CD4-positive, alpha-beta T cell (primary cell): ENCODE measurements at regions not wholly inside any gene's neighbourhood (a gene's known extent, or its start where the extent isn't known, plus 50 kb on each side); places are given as distances from the start of the nearest gene placed in this dataset.

Experiments
- ATAC-seq: fragments of 200-7000 bp; cut with Tn5 transposase; one replicate; pipeline ENCODE4 v1.10.0; 2022; ENCODE audit warnings: mild to moderate bottlenecking; ENCODE audit not compliant: poor library complexity
- CTCF ChIA-PET: fragments of 350-600 bp; sonication (Branson Sonifier 250); formaldehyde crosslinking; loops from one replicate; lab custom pipeline; 2021; ENCODE audit warnings: antibody characterized with exemption, inconsistent platforms; lab: Charles Lee
- POLR2A ChIA-PET: fragments of 350-600 bp; sonication (Branson Sonifier 250); formaldehyde crosslinking; loops from one replicate; lab custom pipeline; 2021; ENCODE audit warnings: antibody characterized with exemption, inconsistent platforms; lab: Charles Lee
- DNase-seq, 14 experiments: peaks; one replicate each; pipeline ENCODE4 v3.0.0-alpha.2; 2013 to 2020; ENCODE audit warnings: mixed read lengths in 2 of 14
- H3K27ac ChIP-seq, 2 donors: one replicate each; pipeline versions ENCODE4 v1.5.1 to v1.7.0; 2013; ENCODE audit warnings: low read length in 2 of 2, low read depth in 1 of 2, mild to moderate bottlenecking in 1 of 2
- H3K27me3 ChIP-seq, 2 experiments: 1 replicate in 1 of 2; 2 replicates in 1 of 2; pipeline versions ENCODE4 v1.6.1 to v1.7.0; 2013; ENCODE audit warnings: low read length in 2 of 2, control low read depth in 1 of 2, mild to moderate bottlenecking in 1 of 2, moderate library complexity in 1 of 2; ENCODE audit not compliant: insufficient read depth in 2 of 2, control insufficient read depth in 1 of 2
- H3K36me3 ChIP-seq: one replicate; pipeline ENCODE4 v1.6.1; 2013; ENCODE audit warnings: low read length, control low read depth; ENCODE audit not compliant: insufficient read depth
- H3K4me1 ChIP-seq: one replicate; pipeline ENCODE4 v1.6.1; 2013; ENCODE audit warnings: low read length, control low read depth; ENCODE audit not compliant: insufficient read depth
- H3K4me3 ChIP-seq: one replicate; pipeline ENCODE4 v1.5.1; 2013; ENCODE audit warnings: mild to moderate bottlenecking, low read length, moderate library complexity
- H3K9me3 ChIP-seq, 2 experiments: 1 replicate in 1 of 2; 2 replicates in 1 of 2; pipeline versions ENCODE4 v1.6.1 to v1.7.0; 2013; ENCODE audit warnings: low read length in 2 of 2, mild to moderate bottlenecking in 2 of 2, control low read depth in 1 of 2, moderate library complexity in 1 of 2; ENCODE audit not compliant: control insufficient read depth in 1 of 2, insufficient read depth in 1 of 2
- H3K27ac Mint-ChIP-seq: one replicate; pipeline ENCODE4 v1.8.0; 2020; ENCODE audit warnings: mixed read lengths
- H3K27me3 Mint-ChIP-seq: one replicate; pipeline ENCODE4 v1.8.0; 2021; ENCODE audit warnings: mixed read lengths
- H3K36me3 Mint-ChIP-seq: one replicate; pipeline ENCODE4 v1.8.0; 2021; ENCODE audit warnings: low read depth, mixed read lengths
- H3K4me1 Mint-ChIP-seq: one replicate; pipeline ENCODE4 v1.8.0; 2021; ENCODE audit warnings: low read depth, mixed read lengths
- H3K4me3 Mint-ChIP-seq: one replicate; pipeline ENCODE4 v1.8.0; 2020; ENCODE audit warnings: mild to moderate bottlenecking, mixed read lengths
- H3K9me3 Mint-ChIP-seq: one replicate; pipeline ENCODE4 v1.8.0; 2020; ENCODE audit warnings: mixed read lengths
- intact Hi-C, 2 experiments: fragments of 100-400 bp; cut with DNase I in 1 of 2; cut with micrococcal nuclease in 1 of 2; formaldehyde crosslinking; loops; one replicate each; pipeline versions ENCODE4 v1.15.1 to v1.9.0; 2023 to 2025; cut with DNase I, micrococcal nuclease
- TF ChIP-seq, protein P1 (sequence below): fragments of 200-600 bp; IDR thresholded peaks from one replicate; pipeline ENCODE4 v1.8.0; 2022; ENCODE audit warnings: antibody characterized with exemption, mild to moderate bottlenecking

DNA sequence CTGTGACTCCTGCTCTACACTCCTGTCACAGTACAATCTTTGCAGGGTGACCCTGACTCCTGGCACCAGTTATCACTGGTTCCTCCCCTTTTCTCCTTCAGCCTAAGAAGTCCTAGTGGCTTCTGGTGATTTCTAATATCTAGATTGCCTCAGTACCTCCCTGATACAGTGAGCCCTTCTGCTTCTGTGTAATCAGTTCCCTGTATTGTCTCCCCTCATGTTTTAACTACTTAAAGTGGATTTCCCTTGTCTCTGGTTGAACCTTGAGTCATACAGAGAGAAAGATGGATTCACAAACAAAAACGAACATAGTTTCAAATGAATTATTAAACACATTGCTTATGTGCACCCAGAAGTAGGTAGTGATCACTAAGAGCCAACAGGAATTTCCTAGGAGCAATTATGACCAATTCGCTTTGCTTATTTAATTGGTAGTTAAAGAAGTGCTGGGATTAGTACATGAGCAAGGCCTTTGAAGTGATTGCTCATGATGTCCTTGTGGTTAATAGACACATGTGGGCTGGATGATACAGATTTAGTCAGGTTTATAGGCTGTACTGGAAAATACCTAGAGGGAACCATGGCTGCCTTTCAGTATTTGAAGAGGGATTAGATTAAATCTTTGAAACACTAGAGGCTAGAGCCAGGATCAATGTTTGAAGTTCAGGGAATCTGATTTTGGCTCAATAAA lies 145.8 kb upstream of the MEF2C start:
- ChIA-PET POLR2A (no interaction called here), CTCF (no interaction called here)
- no peaks in the 10 kb centered on the region for H3K27me3 Mint-ChIP-seq
- TF ChIP-seq, protein P1, sequence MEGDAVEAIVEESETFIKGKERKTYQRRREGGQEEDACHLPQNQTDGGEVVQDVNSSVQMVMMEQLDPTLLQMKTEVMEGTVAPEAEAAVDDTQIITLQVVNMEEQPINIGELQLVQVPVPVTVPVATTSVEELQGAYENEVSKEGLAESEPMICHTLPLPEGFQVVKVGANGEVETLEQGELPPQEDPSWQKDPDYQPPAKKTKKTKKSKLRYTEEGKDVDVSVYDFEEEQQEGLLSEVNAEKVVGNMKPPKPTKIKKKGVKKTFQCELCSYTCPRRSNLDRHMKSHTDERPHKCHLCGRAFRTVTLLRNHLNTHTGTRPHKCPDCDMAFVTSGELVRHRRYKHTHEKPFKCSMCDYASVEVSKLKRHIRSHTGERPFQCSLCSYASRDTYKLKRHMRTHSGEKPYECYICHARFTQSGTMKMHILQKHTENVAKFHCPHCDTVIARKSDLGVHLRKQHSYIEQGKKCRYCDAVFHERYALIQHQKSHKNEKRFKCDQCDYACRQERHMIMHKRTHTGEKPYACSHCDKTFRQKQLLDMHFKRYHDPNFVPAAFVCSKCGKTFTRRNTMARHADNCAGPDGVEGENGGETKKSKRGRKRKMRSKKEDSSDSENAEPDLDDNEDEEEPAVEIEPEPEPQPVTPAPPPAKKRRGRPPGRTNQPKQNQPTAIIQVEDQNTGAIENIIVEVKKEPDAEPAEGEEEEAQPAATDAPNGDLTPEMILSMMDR = no peak
- H3K27ac Mint-ChIP-seq = no peak overlapping the region
- no peaks in the 10 kb centered on the region for H3K36me3 Mint-ChIP-seq
- Histone ChIP-seq H3K27ac (no peak overlapping the region), H3K9me3 (no peaks in the 10 kb centered on the region), H3K27me3 (no peaks in the 10 kb centered on the region), H3K36me3 (no peaks in the 10 kb centered on the region), H3K4me3 (no peak overlapping the region), H3K4me1 (no peaks in the 10 kb centered on the region)
- no peaks in the 10 kb centered on the region for H3K9me3 Mint-ChIP-seq
- ATAC-seq (no peak), DNase-seq (no peak)
- no peak overlapping the region for H3K4me3 Mint-ChIP-seq
- intact Hi-C loops = no loop called here
- no peaks in the 10 kb centered on the region for H3K4me1 Mint-ChIP-seq

DNA sequence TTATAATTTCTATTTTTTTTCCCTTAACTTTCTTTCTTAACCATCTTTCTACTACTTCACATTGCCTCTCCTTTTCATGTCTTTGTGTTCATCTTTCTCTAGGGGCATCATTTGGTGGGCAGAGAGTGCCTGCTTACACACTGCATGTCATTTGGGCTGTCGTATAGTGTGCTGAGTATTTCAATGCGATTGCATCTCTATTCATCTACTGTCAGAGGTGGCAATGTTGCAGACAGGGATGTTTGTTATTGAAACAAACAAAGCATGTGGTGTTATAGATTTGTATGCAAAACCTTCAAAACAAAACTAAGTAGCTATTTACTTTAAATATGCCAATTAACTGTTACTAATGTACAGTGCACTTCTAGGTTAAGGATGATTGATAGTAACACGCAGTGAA lies 141.1 kb upstream of the MEF2C start:
- CTCF ChIA-PET = no interaction called here

GRCh38 chr5:89020926-89021610 lies 138.1 kb upstream of the MEF2C start:
- Histone ChIP-seq H3K9me3 (peaks cover 0 to 4% of the 10 kb centered on the region in 2 experiments), H3K36me3 (no peaks in the 10 kb centered on the region), H3K27me3 (no peaks in the 10 kb centered on the region), H3K4me3 (no peak overlapping the region), H3K27ac (no peak overlapping the region), H3K4me1 (no peaks in the 10 kb centered on the region)
- TF ChIP-seq, protein P1 = no peak
- intact Hi-C loops = no loop called here
- Mint-ChIP-seq H3K4me1 (no peaks in the 10 kb centered on the region), H3K27ac (no peak overlapping the region), H3K9me3 (no peaks in the 10 kb centered on the region), H3K36me3 (no peaks in the 10 kb centered on the region), H3K27me3 (no peaks in the 10 kb centered on the region), H3K4me3 (no peak overlapping the region)
- CTCF ChIA-PET = no interaction called here
- DNase-seq (no peak), ATAC-seq (no peak)
- POLR2A ChIA-PET = no interaction called here

More for the DNA sequence above, 141.1 kb upstream of the MEF2C start:
- Mint-ChIP-seq H3K9me3 (no peaks in the 10 kb centered on the region), H3K36me3 (no peaks in the 10 kb centered on the region), H3K27me3 (no peaks in the 10 kb centered on the region), H3K4me1 (no peaks in the 10 kb centered on the region), H3K27ac (no peak overlapping the region), H3K4me3 (no peak overlapping the region)
- POLR2A ChIA-PET = no interaction called here
- Histone ChIP-seq H3K27ac (no peak overlapping the region), H3K27me3 (no peaks in the 10 kb centered on the region), H3K4me1 (no peaks in the 10 kb centered on the region), H3K4me3 (no peak overlapping the region), H3K9me3 (no peaks in the 10 kb centered on the region), H3K36me3 (no peaks in the 10 kb centered on the region)
- DNase-seq = no peak
- TF ChIP-seq, protein P1 = no peak
- no peak for ATAC-seq
- intact Hi-C loops = no loop called here
